Esophagus (tissue), 2 donors: ENCODE measurements at regions not wholly inside any gene's neighbourhood (a gene's known extent, or its start where the extent isn't known, plus 50 kb on each side); places are given as distances from the start of the nearest gene placed in this dataset.

Source experiments
- H3K27ac ChIP-seq, 2 donors: one replicate each; pipeline ENCODE4 v1.5.1; 2013; ENCODE audit warnings: low read depth in 2 of 2, mild to moderate bottlenecking in 2 of 2, inconsistent platforms in 1 of 2, low read length in 1 of 2, moderate library complexity in 1 of 2
- H3K27me3 ChIP-seq, 2 donors: one replicate each; pipeline ENCODE4 v1.6.1; 2013; ENCODE audit warnings: low read length in 2 of 2, control low read depth in 1 of 2, mild to moderate bottlenecking in 1 of 2; ENCODE audit not compliant: insufficient read depth in 2 of 2, control insufficient read depth in 1 of 2
- H3K36me3 ChIP-seq, 2 donors: one replicate each; pipeline ENCODE4 v1.6.1; 2013; ENCODE audit warnings: low read length in 1 of 2; ENCODE audit not compliant: control insufficient read depth in 2 of 2, insufficient read depth in 2 of 2
- H3K4me1 ChIP-seq, 2 donors: one replicate each; pipeline ENCODE4 v1.6.1; 2013; ENCODE audit warnings: low read length in 1 of 2; ENCODE audit not compliant: control insufficient read depth in 2 of 2, insufficient read depth in 2 of 2
- H3K4me3 ChIP-seq, 2 donors: one replicate each; pipeline ENCODE4 v1.5.1; 2013; ENCODE audit warnings: low read length in 2 of 2, mild to moderate bottlenecking in 2 of 2, low read depth in 1 of 2, moderate library complexity in 1 of 2
- H3K9me3 ChIP-seq, 2 donors: one replicate each; pipeline ENCODE4 v1.6.1; 2013; ENCODE audit warnings: mild to moderate bottlenecking in 2 of 2, low read depth in 1 of 2, low read length in 1 of 2, moderate library complexity in 1 of 2; ENCODE audit not compliant: control insufficient read depth in 2 of 2, insufficient read depth in 1 of 2
- WGBS, 2 donors: extraction: QIAGEN DNeasy Blood & Tissue Kit; methylation state at CpG; one replicate each; pipeline ENCODE4 v1.1.7; 2013; 5-methylcytosine and 5-hydroxymethylcytosine counted together
- donor health status: healthy with polysubstance abuse.
- donor health status: Bipolar disorder and iron deficiency.

GRCh38 chr6:1538810-1539478, 70.8 kb upstream of the FOXC1 start:
- H3K27me3 ChIP-seq, result no peaks in the 10 kb centered on the region
- H3K27ac ChIP-seq, result no peak overlapping the region
- H3K36me3 ChIP-seq, result no peaks in the 10 kb centered on the region
- H3K9me3 ChIP-seq, result peaks cover 0 to 2% of the 10 kb centered on the region in 2 donors
- no peak overlapping the region for H3K4me3 ChIP-seq
- WGBS, 2 donors, result 84 to 88% methylated on average over 16 of the region's 16 CpGs
- H3K4me1 ChIP-seq, result no peaks in the 10 kb centered on the region

- no peak overlapping the region for H3K4me3 ChIP-seq
- no peaks in the 10 kb centered on the region for H3K36me3 ChIP-seq
- no peaks in the 10 kb centered on the region for H3K27me3 ChIP-seq
- no peaks in the 10 kb centered on the region for H3K4me1 ChIP-seq
- H3K9me3 ChIP-seq, result peaks cover 0 to 2% of the 10 kb centered on the region in 2 donors
- WGBS, 2 donors, result 83 to 93% methylated on average over 11 of the region's 11 CpGs
- H3K27ac ChIP-seq, result no peak overlapping the region
Observed at GRCh38 chr6:1540864-1541521, 68.7 kb upstream of the FOXC1 start.

- Histone ChIP-seq H3K27ac (no peak overlapping the region), H3K27me3 (no peaks in the 10 kb centered on the region), H3K9me3 (peaks cover 0 to 2% of the 10 kb centered on the region in 2 donors), H3K36me3 (no peaks in the 10 kb centered on the region), H3K4me1 (no peaks in the 10 kb centered on the region), H3K4me3 (no peak overlapping the region)
Observed at GRCh38 chr6:1542335-1542734, 67.4 kb upstream of the FOXC1 start.

- Histone ChIP-seq H3K4me1 (no peaks in the 10 kb centered on the region), H3K4me3 (no peak overlapping the region), H3K9me3 (peaks cover 0 to 4% of the 10 kb centered on the region in 2 donors), H3K27me3 (no peaks in the 10 kb centered on the region), H3K27ac (no peak overlapping the region), H3K36me3 (peaks cover 0 to 2% of the 10 kb centered on the region in 2 donors)
- 80 to 94% methylated on average over 3 of the region's 3 CpGs for WGBS, 2 donors
Observed at GRCh38 chr6:1542764-1543163, 67.0 kb upstream of the FOXC1 start.

- Histone ChIP-seq H3K27ac (no peak overlapping the region), H3K36me3 (peaks cover 0 to 2% of the 10 kb centered on the region in 2 donors), H3K27me3 (no peaks in the 10 kb centered on the region), H3K4me1 (no peaks in the 10 kb centered on the region), H3K9me3 (peaks cover 0 to 5% of the 10 kb centered on the region in 2 donors), H3K4me3 (no peak overlapping the region)
- 94 to 95% methylated on average over 3 of the region's 3 CpGs for WGBS, 2 donors
Observed at GRCh38 chr6:1544000-1544399, 65.7 kb upstream of the FOXC1 start.

GRCh38 chr6:1544603-1545002, 65.1 kb upstream of the FOXC1 start:
- Histone ChIP-seq H3K4me1 (no peaks in the 10 kb centered on the region), H3K36me3 (peaks cover 0 to 2% of the 10 kb centered on the region in 2 donors), H3K27me3 (no peaks in the 10 kb centered on the region), H3K27ac (no peak overlapping the region), H3K4me3 (no peak overlapping the region), H3K9me3 (peaks cover 0 to 5% of the 10 kb centered on the region in 2 donors)
- 71 to 88% methylated on average over 2 of the region's 2 CpGs for WGBS, 2 donors

GRCh38 chr6:1545654-1546053, 64.1 kb upstream of the FOXC1 start:
- H3K27me3 ChIP-seq, result no peaks in the 10 kb centered on the region
- 91 to 96% methylated on average over 12 of the region's 12 CpGs for WGBS, 2 donors
- H3K27ac ChIP-seq, result no peak overlapping the region
- no peak overlapping the region for H3K4me3 ChIP-seq
- no peaks in the 10 kb centered on the region for H3K4me1 ChIP-seq
- H3K36me3 ChIP-seq, result peaks cover 0 to 2% of the 10 kb centered on the region in 2 donors
- H3K9me3 ChIP-seq, result peaks cover 0 to 5% of the 10 kb centered on the region in 2 donors

GRCh38 chr6:1547785-1548184, 61.9 kb upstream of the FOXC1 start:
- H3K36me3 ChIP-seq, result peaks cover 0 to 2% of the 10 kb centered on the region in 2 donors
- H3K27me3 ChIP-seq, result no peaks in the 10 kb centered on the region
- peaks cover 0 to 4% of the 10 kb centered on the region in 2 donors for H3K9me3 ChIP-seq
- 86 to 89% methylated on average over 8 of the region's 8 CpGs for WGBS, 2 donors
- no peaks in the 10 kb centered on the region for H3K4me1 ChIP-seq
- H3K27ac ChIP-seq, result no peak overlapping the region
- H3K4me3 ChIP-seq, result no peak overlapping the region

GRCh38 chr6:1551249-1551648, 58.5 kb upstream of the FOXC1 start:
- no peaks in the 10 kb centered on the region for H3K27me3 ChIP-seq
- WGBS, 2 donors, result 93 to 97% methylated on average over 2 of the region's 2 CpGs
- peaks cover 0 to 3% of the 10 kb centered on the region in 2 donors for H3K4me1 ChIP-seq
- H3K4me3 ChIP-seq, result no peak overlapping the region
- H3K27ac ChIP-seq, result no peak overlapping the region
- H3K9me3 ChIP-seq, result peaks cover 0 to 3% of the 10 kb centered on the region in 2 donors
- peaks cover 0 to 2% of the 10 kb centered on the region in 2 donors for H3K36me3 ChIP-seq

- Histone ChIP-seq H3K4me3 (no peak overlapping the region), H3K27ac (no peak overlapping the region), H3K4me1 (peaks cover 0 to 3% of the 10 kb centered on the region in 2 donors), H3K36me3 (peaks cover 0 to 2% of the 10 kb centered on the region in 2 donors), H3K9me3 (peaks cover 0 to 3% of the 10 kb centered on the region in 2 donors), H3K27me3 (no peaks in the 10 kb centered on the region)
- WGBS, 2 donors, result 68 to 71% methylated on average over 4 of the region's 4 CpGs
Observed at GRCh38 chr6:1552296-1552761, 57.4 kb upstream of the FOXC1 start.
